GM19452 (cell line): ENCODE measurements at regions not wholly inside any gene's neighbourhood (a gene's known extent, or its start where the extent isn't known, plus 50 kb on each side); places are given as distances from the start of the nearest gene placed in this dataset.
"Not testable (repeated sequence)": the region's sequence is repeated elsewhere in the genome, so short reads cannot be mapped to it uniquely, and the experiment has no call there.

ENCODE experiments used
- ATAC-seq: cut with Tn5 transposase; IDR thresholded peaks from one replicate; pipeline ENCODE4 v1.9.1; 2021; ENCODE audit not compliant: unreplicated experiment

DNA sequence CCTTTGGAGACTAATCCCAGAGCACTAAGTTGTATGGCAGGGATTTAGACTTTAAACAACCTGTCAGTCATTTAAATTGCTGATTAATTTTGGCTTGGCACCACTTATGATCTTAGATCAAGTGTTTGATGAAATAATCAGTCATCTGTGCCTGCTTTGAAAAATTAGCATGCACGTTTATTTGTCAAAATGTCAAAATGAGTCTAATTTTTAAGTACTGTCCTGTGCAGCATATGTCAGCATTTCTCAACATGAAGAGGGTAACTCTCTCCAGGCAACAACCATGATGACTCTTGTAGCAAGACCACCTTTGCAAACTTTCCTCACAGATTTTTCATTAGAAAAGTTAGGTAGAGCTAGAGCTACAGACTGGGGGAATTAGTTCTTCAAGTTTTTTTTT is 155.7 kb upstream of the GJE1 start:
- ATAC-seq = no peak

DNA sequence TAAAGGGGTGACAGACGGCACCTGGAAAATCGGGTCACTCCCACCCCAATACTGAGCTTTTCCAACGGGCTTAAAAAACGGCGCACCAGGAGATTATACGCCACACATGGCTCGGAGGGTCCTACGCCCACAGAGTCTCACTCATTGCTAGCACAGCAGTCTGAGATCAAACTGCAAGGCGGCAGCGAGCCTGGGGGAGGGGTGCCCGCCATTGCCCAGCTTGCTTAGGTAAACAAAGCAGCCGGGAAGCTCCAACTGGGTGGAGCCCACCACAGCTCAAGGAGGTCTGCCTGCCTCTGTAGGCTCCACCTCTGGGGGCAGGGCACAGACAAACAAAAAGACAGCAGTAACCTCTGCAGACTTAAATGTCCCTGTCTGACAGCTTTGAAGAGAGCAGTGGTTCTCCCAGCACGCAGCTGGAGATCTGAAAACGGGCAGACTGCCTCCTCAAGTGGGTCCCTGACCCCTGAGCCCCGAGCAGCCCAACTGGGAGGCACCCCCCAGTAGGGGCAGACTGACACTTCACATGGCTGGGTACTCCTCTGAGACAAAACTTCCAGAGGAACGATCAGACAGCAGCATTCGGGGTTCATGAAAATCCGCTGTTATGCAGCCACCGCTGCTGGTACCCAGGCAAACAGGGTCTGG is 162.8 kb upstream of the GJE1 start:
- ATAC-seq = not testable (repeated sequence)

DNA sequence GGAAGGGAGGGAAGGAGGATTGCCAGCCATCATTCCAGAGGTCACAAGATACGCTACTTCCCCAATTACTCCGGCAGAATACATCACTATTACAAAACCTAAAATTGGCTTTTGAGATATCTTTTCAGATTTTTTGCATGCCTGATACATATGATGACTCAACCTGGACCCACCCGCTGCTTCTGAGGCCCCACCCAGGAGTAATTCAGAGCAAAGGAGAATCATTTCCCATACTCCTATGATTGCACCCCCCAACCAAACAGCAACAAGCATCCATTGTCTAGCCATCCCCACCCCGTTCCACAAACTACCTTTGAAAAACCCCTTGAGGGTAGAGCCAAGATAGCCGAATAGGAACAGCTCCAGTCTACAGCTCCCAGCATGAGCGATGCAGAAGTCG is 163.5 kb upstream of the GJE1 start:
- no peak for ATAC-seq

DNA sequence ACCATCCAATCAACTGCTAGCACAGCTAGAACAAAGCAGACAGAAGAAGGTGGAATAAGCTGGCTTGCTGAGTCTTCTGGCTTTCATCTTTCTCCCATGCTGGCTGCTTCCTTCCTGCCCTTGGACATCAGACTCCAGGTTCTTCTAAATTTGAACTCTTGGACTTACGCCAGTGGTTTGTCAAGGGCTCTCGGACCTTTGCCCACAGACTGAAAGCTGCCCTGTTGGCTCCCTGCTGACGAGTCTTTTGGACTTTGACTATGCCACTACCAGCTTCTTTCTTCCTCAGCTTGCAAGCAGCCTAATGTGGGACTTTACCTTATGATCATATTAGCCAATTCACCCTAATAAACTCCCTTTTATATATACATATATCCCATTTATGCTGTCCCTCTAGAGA is 164.1 kb upstream of the GJE1 start:
- ATAC-seq = no peak

DNA sequence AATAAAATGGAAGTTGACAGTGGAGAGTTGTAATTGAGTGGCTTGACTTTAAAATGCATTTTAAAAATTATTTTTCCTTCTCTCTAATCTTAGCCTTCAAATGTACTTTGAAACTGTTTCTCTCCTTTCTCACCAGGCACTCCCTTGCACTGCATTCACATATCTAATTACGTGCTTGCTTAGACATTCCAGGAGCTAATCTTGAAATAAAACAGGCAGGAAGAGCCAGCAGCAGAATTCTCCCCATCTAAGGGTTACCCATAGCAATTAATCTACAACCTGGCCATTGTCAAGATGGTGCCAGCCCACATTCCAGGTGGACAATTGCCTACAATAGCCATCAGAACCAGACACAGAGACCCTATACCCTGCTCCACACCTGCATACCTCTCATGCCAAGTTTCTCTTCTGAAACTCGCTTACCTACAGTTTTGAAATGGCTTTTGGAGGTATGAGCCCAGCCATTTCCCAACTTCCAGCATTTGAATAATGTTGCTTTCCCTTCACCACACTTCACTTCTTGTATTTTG is 167.6 kb upstream of the GJE1 start:
- no peak for ATAC-seq

DNA sequence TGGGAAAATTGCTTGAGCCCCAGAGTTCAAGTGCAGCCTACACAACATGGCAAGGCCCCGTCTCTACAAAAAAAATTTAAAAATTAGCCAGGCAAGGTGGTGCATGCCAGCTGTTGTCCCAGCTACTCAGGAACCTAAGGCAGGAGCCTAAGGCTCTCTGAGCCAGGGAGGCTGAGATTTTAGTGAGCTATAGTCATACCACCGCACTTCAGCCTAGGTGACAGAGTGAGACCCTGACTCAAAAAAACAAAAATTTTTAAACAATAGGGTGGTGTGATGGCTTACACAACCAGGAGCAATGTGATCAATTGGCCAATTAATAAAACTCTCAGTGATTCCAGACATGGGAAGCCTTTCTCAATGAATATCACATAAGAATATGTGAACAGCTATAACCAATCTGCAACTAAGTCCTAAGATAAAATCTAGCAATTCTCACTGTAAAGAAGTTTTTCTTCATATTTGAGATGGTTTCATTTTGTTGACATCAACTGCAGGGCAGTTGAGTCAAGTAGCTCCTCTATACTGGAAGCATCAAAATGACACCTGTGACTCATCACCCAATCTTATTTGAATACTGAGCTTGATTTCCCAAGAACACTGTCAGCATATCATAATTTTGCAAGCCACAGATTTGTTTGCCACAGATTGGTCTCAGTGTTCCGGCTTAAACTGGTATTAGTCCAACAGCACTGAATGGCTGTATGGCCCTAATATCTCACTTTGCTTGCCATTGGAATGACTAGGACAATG is 169.0 kb upstream of the GJE1 start:
- no peak for ATAC-seq

DNA sequence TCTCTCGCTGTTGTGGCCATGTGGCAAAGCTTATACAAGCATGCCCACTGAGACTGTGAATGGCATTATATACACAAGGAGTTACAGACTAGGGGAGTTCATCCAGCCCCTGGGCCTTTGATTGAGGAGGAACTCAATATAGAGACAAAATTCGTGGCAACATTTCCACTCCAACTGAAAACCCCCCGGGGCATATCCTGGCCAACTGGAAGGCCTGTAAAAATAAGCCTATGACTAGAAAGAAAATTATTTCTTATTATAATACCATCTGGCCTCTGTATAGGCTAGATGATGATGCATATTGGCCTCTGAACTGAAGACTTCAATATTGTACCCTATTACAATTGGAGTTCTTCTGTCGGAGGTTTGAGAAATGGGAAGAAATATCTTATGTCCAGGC is 175.5 kb upstream of the GJE1 start:
- no peak for ATAC-seq

DNA sequence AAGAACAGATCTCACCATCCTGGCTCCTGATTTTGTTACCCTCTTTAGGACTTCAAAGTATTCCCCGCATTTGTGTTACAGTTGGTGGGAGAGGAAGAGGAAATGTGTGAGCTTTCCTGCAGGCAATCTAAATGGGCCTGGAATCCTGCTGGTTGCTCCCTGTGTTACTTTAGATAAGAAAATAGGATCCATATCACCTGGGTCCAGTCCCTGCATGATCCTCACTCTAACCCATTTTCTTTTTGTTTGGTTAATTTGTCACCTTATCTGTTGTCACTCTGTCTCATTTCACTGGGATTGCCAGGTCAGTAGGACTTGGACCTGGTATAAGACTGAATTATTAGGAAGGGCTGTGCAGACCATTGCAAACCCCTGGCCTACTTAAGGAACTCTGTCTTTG is 175.9 kb upstream of the GJE1 start:
- ATAC-seq = no peak

DNA sequence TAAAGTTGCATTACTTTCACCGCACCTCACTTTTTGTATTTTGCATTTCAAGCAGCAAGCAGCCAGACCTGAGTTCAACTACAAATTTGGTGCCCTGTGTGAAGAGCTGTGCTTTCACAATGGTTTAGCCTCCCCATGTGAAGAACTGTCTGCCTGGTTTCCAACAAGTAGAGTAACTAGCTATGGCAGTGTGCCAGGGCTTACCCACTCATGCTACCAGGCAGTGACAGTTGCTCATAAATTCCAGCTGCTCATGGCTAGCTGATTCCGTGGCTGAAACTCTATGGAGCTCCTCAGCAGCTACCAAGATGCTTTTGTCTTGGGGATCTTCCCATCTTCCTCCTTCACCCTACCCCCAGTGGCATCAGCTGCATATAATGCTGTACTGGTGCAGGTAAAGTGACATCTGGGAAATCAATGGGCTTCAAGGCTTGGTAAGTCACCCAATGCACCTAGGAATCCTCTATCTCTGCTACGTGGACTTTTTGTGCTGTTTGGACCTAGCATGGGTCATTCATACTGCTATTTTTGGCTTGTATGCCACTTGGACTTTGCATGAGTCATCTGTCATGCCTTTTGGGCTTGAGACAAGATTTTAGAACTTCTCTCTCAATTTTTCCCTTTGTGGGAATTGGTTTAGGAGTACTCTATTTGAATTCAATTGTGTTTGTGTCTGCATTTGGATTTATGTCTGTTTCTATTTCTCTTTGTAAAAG is 176.5 kb upstream of the GJE1 start:
- ATAC-seq = no peak

DNA sequence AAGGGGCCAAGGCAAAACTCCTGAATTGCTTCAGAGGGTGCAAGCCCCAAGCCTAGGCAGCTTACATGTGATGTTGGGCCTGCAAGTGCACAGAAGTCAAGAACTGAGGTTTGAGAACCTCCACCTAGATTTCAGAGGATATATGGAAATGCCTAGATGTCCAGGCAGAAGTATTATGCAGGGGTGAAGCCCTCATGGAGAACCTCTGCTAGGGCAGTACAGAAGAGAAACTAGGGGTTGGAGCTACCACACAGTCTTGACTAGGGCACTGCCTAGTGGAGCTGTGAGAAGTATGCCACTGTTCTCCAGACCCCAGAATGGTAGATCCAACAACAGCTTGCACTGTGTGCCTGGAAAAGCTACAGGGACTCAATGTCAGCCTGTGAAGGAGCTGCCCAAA is 179.7 kb upstream of the GJE1 start:
- no peak for ATAC-seq

DNA sequence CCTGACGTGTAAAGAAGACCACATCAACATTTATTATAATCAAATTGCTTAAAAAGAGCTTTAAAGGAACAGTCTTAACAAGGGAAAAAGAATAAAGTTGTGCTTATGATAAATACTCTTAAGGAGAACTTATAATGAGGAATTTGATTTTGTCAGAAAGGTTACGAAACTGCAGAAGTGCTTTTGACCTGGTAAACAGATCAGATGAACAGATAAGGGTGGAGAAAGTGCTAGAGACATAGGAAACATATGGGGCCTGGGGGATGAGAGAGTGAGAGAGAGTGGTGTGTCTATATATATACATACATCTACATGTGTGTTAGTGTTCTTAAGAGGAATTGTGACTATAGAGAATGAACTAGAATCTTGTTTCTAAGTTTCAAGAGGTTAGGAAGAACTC is 186.2 kb upstream of the GJE1 start:
- ATAC-seq = no peak

DNA sequence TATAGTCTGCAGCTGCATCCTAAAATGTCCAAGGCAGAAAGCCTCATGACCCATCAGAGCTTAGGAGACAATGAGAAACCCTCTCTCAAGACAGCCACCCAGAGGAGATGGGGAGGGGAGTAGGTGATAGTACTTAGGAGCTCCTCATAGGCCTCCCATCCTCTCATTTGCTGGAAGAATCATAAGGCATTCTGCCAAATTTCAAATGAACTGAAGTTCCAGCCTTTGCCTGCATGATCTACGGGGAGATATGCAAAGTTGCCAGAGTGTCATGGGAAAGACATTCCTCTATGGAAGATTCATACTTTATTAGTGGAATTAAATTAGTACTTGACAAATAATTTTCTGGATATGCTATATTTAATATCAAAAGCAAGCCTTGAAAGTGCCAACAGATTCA is 194.1 kb upstream of the GJE1 start:
- ATAC-seq = no peak

DNA sequence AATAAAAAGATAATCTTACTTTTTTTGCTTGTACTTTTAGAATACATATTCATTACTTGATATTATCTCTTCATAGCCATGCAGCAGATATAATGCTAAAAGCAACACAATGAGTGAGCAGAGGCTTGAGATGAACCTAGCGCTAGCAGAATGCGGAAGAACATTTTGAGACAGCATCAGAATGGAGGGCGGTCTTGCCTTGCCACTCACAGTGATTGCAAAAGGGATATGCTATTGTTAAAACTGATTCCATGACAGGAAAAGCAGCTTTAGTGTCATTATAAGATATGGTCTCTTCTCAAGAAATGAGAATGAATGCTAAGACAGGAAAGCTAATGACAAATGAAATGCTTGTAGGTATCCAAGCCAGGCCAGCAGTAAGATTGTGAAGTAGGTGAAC is 200.0 kb upstream of the GJE1 start:
- ATAC-seq = no peak

DNA sequence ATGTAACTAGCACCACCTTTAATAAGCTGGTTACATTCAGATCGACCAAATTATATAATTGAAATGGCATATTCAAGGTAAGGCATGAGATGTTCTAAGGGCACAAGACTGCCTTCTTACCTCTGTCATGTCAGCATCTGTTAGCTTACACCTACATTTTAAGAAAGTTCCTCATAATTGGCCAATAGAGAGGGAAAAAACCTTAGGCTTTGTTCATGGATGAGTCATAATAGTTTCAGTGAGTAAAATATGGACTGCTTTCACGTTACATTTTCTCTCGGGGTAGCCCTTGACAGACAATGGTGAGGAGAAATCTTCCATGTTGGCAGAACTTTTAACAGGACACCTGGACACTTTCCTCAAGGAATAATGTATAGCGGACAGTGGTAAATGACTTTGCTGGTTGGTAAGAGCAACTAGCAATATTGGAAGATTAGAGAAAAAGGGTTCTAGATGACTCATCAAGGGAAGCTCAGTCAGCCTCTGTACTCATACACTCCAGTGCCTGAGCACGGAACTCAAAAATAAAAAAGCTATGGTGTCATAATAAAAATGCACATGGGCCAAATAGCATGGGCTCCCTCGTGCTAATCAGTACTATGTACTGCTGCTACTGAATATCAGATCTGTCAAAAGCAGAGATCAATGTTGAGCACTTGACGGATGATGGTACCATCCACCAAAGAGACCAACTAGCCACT is 206.4 kb upstream of the GJE1 start:
- not testable (repeated sequence) for ATAC-seq

DNA sequence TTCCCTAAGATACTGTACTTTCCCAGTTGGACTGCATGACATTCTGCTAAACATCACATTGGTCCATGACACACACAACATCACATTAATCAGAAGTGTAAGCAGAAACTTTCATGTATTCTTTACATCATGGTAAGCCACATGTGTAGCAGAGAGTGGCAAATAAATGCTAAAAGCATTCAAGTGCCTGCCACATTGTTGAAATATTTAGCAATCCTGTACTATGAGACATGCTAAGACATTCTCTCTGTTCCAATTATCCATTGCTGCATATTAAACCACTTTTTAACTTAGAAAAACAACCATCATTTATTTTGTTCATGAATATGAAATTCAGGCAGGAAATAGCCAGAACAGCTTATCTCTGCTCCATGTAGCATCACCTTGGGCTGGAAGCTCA is 207.7 kb upstream of the GJE1 start:
- ATAC-seq = no peak

DNA sequence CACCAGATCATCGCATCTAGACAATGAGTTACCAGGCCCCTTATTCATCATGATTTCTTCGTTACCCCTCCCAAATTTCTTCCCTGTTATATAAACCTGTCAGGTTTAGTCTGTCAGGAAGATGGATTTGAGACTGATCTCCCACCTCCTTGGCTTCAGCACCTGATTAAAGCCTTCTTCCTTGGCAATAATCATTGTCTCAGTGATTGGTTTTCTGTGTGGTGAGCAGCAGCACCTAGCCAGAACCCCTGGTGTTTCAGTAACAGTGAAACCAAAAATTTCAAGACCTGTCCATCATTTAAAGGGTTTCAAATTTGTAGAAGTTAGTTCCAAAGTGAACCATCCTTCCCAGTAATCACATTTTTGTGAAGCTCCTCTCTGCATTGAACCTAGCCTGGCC is 209.8 kb upstream of the GJE1 start:
- ATAC-seq = no peak

DNA sequence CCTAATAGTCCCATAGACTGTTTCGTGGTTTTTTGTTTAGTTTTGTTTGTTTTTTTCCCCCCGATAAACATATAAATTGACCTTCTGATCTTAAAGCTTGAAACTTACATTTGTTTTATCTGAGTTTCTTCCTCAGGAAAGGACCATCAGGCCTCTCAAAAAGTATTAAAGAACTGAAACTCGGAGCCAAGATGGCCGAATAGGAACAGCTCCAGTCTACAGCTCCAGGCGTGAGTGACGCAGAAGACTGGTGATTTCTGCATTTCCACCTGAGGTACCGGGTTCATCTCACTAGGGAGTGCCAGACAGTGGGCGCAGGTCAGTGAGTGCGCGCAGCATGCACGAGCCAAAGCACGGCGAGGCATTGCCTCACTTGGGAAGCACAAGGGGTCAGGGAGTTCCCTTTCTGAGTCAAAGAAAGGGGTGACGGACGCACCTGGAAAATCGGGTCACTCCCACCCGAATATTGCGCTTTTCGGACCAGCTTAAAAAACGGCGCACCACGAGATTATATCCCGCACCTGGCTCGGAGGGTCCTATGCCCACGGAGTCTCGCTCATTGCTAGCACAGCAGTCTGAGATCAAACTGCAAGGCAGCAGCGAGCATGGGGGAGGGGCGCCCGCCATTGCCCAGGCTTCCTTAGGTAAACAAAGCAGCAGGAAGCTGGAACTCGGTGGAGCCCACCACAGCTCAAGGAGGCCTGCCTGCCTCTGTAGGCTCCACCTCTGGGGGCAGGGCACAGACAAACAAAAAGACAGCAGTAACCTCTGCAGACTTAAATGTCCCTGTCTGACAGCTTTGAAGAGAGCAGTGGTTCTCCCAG is 215.8 kb upstream of the GJE1 start:
- ATAC-seq = not testable (repeated sequence)

DNA sequence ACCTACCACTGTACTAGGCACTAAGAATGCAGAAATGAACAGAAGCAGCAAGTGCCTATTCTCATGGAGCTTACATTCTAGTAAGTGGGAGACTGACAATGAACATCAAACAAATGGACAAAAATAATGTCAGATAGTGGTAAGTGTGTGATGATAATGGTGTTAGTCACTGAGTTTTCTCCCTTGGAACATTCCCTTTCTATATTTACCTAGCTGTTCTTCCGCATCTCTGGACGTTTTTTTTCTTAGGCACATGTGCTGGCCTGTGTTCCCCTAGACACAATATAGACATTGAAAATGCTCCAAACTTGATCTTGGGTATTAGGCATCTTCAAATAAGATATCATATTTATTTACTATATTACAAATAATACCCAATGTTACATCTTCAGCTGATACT is 218.1 kb upstream of the GJE1 start:
- ATAC-seq = no peak

DNA sequence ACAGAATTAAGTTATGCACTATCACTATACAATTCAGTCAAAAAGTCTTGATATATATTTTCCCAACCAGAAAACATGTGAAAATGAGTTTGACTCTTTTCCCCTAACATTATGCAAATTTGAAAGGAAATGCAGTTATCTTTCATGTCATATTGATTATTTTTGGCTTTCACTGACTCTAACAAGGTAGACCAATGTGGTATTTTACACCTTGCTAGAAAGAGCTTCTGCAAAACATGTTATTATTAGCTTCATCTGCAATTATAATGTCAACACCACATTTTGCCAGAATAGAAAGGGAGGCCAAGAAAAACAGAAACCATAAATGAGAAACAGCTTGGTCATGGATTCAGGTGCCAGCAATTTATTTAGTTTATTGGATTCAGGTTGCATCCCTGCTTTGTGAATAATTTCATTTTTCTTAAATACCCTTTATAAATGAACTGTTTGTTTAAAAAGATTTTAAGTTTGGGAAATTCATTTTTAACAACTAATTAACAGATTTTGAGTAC is 226.1 kb upstream of the GJE1 start:
- ATAC-seq = no peak

DNA sequence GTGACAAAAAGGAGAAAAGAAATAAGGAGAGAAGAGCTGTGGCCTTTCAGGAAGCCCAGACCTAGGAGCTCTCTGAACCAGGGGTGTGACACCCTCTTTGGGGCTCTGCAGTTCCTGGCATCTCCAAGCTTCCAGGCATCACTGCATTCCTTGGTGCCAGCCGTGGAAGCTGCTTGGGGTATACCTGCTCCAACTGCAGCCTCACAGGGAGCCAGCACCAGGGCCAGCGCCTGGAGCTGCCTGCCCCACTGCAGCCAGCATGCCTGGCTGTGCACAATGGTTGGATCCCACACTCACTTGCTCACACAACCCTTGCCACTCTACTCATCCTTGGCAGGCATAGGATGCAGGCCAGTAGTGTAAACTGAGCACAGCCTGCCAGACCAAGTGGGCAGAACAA is 242.1 kb upstream of the GJE1 start:
- no peak for ATAC-seq
